ENCODE measurements at regions not wholly inside any gene's neighbourhood (a gene's known extent, or its start where the extent isn't known, plus 50 kb on each side); places are given as distances from the start of the nearest gene placed in this dataset.

- Histone ChIP-seq H3K9me3 (ENCODE audit: control insufficient read depth, insufficient read depth, low read length) (no peaks in the 10 kb centered on the region), H3K27ac (ENCODE audit: low read length) (no peak overlapping the region), H3K4me1 (ENCODE audit: control insufficient read depth, insufficient read depth, low read length) (no peaks in the 10 kb centered on the region), H3K4me3 (ENCODE audit: low read length) (no peak overlapping the region), H3K36me3 (ENCODE audit: control insufficient read depth, insufficient read depth, low read length) (no peaks in the 10 kb centered on the region), H3K27me3 (ENCODE audit: control insufficient read depth, insufficient read depth, low read length) (no peaks in the 10 kb centered on the region)
- DNase-seq (ENCODE audit: low read depth, low spot score) = no peak
- no CpG with 5 or more reads among the region's 2 CpGs for WGBS (ENCODE audit: insufficient coverage, insufficient read length)
Measured at GRCh38 chr6:141734071-141734840, 398.5 kb upstream of the GJE1 start.

- peaks cover 3% of the 10 kb centered on the region; the same call in 1 of the 2 replicates for H3K4me1 ChIP-seq (ENCODE audit: control insufficient read depth, insufficient read depth, low read length)
- no CpG with 5 or more reads among the region's 2 CpGs for WGBS (ENCODE audit: insufficient coverage, insufficient read length)
- H3K27ac ChIP-seq (ENCODE audit: low read length) = no peak overlapping the region
- H3K36me3 ChIP-seq (ENCODE audit: control insufficient read depth, insufficient read depth, low read length) = no peaks in the 10 kb centered on the region
- H3K4me3 ChIP-seq (ENCODE audit: low read length) = no peak overlapping the region
- no peaks in the 10 kb centered on the region for H3K27me3 ChIP-seq (ENCODE audit: control insufficient read depth, insufficient read depth, low read length)
- DNase-seq (ENCODE audit: low read depth, low spot score) = no peak
- H3K9me3 ChIP-seq (ENCODE audit: control insufficient read depth, insufficient read depth, low read length) = no peaks in the 10 kb centered on the region
Measured at GRCh38 chr6:141729146-141729545, 403.6 kb upstream of the GJE1 start.

GRCh38 chr6:141728330-141728729 is 404.4 kb upstream of the GJE1 start:
- no peaks in the 10 kb centered on the region for H3K36me3 ChIP-seq (ENCODE audit: control insufficient read depth, insufficient read depth, low read length)
- H3K4me3 ChIP-seq (ENCODE audit: low read length) = no peak overlapping the region
- H3K27ac ChIP-seq (ENCODE audit: low read length) = no peak overlapping the region
- no peaks in the 10 kb centered on the region for H3K27me3 ChIP-seq (ENCODE audit: control insufficient read depth, insufficient read depth, low read length)
- no CpG with 5 or more reads among the region's 4 CpGs for WGBS (ENCODE audit: insufficient coverage, insufficient read length)
- H3K9me3 ChIP-seq (ENCODE audit: control insufficient read depth, insufficient read depth, low read length) = no peaks in the 10 kb centered on the region
- H3K4me1 ChIP-seq (ENCODE audit: control insufficient read depth, insufficient read depth, low read length) = peaks cover 3% of the 10 kb centered on the region; the same call in 1 of the 2 replicates
- DNase-seq (ENCODE audit: low read depth, low spot score) = no peak

- no peak for DNase-seq (ENCODE audit: low read depth, low spot score)
- Histone ChIP-seq H3K4me3 (ENCODE audit: low read length) (no peak overlapping the region), H3K9me3 (ENCODE audit: control insufficient read depth, insufficient read depth, low read length) (no peaks in the 10 kb centered on the region), H3K36me3 (ENCODE audit: control insufficient read depth, insufficient read depth, low read length) (no peaks in the 10 kb centered on the region), H3K4me1 (ENCODE audit: control insufficient read depth, insufficient read depth, low read length) (peaks cover 3% of the 10 kb centered on the region; the same call in 1 of the 2 replicates), H3K27ac (ENCODE audit: low read length) (no peak overlapping the region), H3K27me3 (ENCODE audit: control insufficient read depth, insufficient read depth, low read length) (no peaks in the 10 kb centered on the region)
- WGBS (ENCODE audit: insufficient coverage, insufficient read length) = no CpG with 5 or more reads among the region's 3 CpGs
Measured at GRCh38 chr6:141726248-141726647, 406.5 kb upstream of the GJE1 start.

GRCh38 chr6:141724731-141725130 is 408.0 kb upstream of the GJE1 start:
- H3K9me3 ChIP-seq (ENCODE audit: control insufficient read depth, insufficient read depth, low read length) = no peaks in the 10 kb centered on the region
- no peak overlapping the region for H3K4me3 ChIP-seq (ENCODE audit: low read length)
- H3K27me3 ChIP-seq (ENCODE audit: control insufficient read depth, insufficient read depth, low read length) = no peaks in the 10 kb centered on the region
- H3K27ac ChIP-seq (ENCODE audit: low read length) = no peak overlapping the region
- DNase-seq (ENCODE audit: low read depth, low spot score) = no peak
- WGBS (ENCODE audit: insufficient coverage, insufficient read length) = no CpG with 5 or more reads among the region's 1 CpG
- peaks cover 3% of the 10 kb centered on the region; the same call in 1 of the 2 replicates for H3K4me1 ChIP-seq (ENCODE audit: control insufficient read depth, insufficient read depth, low read length)
- no peaks in the 10 kb centered on the region for H3K36me3 ChIP-seq (ENCODE audit: control insufficient read depth, insufficient read depth, low read length)

GRCh38 chr6:141719476-141719875 is 413.2 kb upstream of the GJE1 start:
- H3K9me3 ChIP-seq (ENCODE audit: control insufficient read depth, insufficient read depth, low read length) = no peaks in the 10 kb centered on the region
- H3K4me1 ChIP-seq (ENCODE audit: control insufficient read depth, insufficient read depth, low read length) = no peaks in the 10 kb centered on the region
- no peak for DNase-seq (ENCODE audit: low read depth, low spot score)
- H3K4me3 ChIP-seq (ENCODE audit: low read length) = no peak overlapping the region
- H3K36me3 ChIP-seq (ENCODE audit: control insufficient read depth, insufficient read depth, low read length) = no peaks in the 10 kb centered on the region
- no peak overlapping the region for H3K27ac ChIP-seq (ENCODE audit: low read length)
- H3K27me3 ChIP-seq (ENCODE audit: control insufficient read depth, insufficient read depth, low read length) = no peaks in the 10 kb centered on the region
- WGBS (ENCODE audit: insufficient coverage, insufficient read length) = no CpG with 5 or more reads among the region's 5 CpGs

GRCh38 chr6:141705431-141705830 is 427.3 kb upstream of the GJE1 start:
- Histone ChIP-seq H3K36me3 (ENCODE audit: control insufficient read depth, insufficient read depth, low read length) (no peaks in the 10 kb centered on the region), H3K27ac (ENCODE audit: low read length) (no peak overlapping the region), H3K4me1 (ENCODE audit: control insufficient read depth, insufficient read depth, low read length) (no peaks in the 10 kb centered on the region), H3K4me3 (ENCODE audit: low read length) (no peak overlapping the region), H3K9me3 (ENCODE audit: control insufficient read depth, insufficient read depth, low read length) (no peaks in the 10 kb centered on the region), H3K27me3 (ENCODE audit: control insufficient read depth, insufficient read depth, low read length) (no peaks in the 10 kb centered on the region)
- no CpG with 5 or more reads among the region's 3 CpGs for WGBS (ENCODE audit: insufficient coverage, insufficient read length)
- DNase-seq (ENCODE audit: low read depth, low spot score) = no peak

GRCh38 chr6:141704151-141704550 is 428.6 kb upstream of the GJE1 start:
- Histone ChIP-seq H3K4me1 (ENCODE audit: control insufficient read depth, insufficient read depth, low read length) (no peaks in the 10 kb centered on the region), H3K4me3 (ENCODE audit: low read length) (no peak overlapping the region), H3K27me3 (ENCODE audit: control insufficient read depth, insufficient read depth, low read length) (no peaks in the 10 kb centered on the region), H3K27ac (ENCODE audit: low read length) (no peak overlapping the region), H3K9me3 (ENCODE audit: control insufficient read depth, insufficient read depth, low read length) (no peaks in the 10 kb centered on the region), H3K36me3 (ENCODE audit: control insufficient read depth, insufficient read depth, low read length) (no peaks in the 10 kb centered on the region)
- DNase-seq (ENCODE audit: low read depth, low spot score) = no peak
- no CpG with 5 or more reads among the region's 1 CpG for WGBS (ENCODE audit: insufficient coverage, insufficient read length)

- Histone ChIP-seq H3K27ac (ENCODE audit: low read length) (no peak overlapping the region), H3K4me1 (ENCODE audit: control insufficient read depth, insufficient read depth, low read length) (no peaks in the 10 kb centered on the region), H3K4me3 (ENCODE audit: low read length) (no peak overlapping the region), H3K9me3 (ENCODE audit: control insufficient read depth, insufficient read depth, low read length) (no peaks in the 10 kb centered on the region), H3K27me3 (ENCODE audit: control insufficient read depth, insufficient read depth, low read length) (no peaks in the 10 kb centered on the region), H3K36me3 (ENCODE audit: control insufficient read depth, insufficient read depth, low read length) (no peaks in the 10 kb centered on the region)
- no peak for DNase-seq (ENCODE audit: low read depth, low spot score)
- no CpG with 5 or more reads among the region's 2 CpGs for WGBS (ENCODE audit: insufficient coverage, insufficient read length)
Measured at GRCh38 chr6:141701732-141702131, 431.0 kb upstream of the GJE1 start.

GRCh38 chr6:141700819-141701218 is 431.9 kb upstream of the GJE1 start:
- H3K27ac ChIP-seq (ENCODE audit: low read length) = no peak overlapping the region
- no CpG with 5 or more reads among the region's 2 CpGs for WGBS (ENCODE audit: insufficient coverage, insufficient read length)
- no peak for DNase-seq (ENCODE audit: low read depth, low spot score)

GRCh38 chr6:141688916-141689315 is 443.8 kb upstream of the GJE1 start:
- H3K36me3 ChIP-seq (ENCODE audit: control insufficient read depth, insufficient read depth, low read length) = no peaks in the 10 kb centered on the region
- H3K4me1 ChIP-seq (ENCODE audit: control insufficient read depth, insufficient read depth, low read length) = no peaks in the 10 kb centered on the region
- H3K9me3 ChIP-seq (ENCODE audit: control insufficient read depth, insufficient read depth, low read length) = no peaks in the 10 kb centered on the region
- no peak overlapping the region for H3K27ac ChIP-seq (ENCODE audit: low read length)
- no peak for DNase-seq (ENCODE audit: low read depth, low spot score)
- H3K4me3 ChIP-seq (ENCODE audit: low read length) = no peak overlapping the region
- WGBS (ENCODE audit: insufficient coverage, insufficient read length) = no CpG with 5 or more reads among the region's 2 CpGs
- H3K27me3 ChIP-seq (ENCODE audit: control insufficient read depth, insufficient read depth, low read length) = no peaks in the 10 kb centered on the region

More at GRCh38 chr6:141700819-141701218, 431.9 kb upstream of the GJE1 start:
- Histone ChIP-seq H3K4me3 (ENCODE audit: low read length) (no peak overlapping the region), H3K36me3 (ENCODE audit: control insufficient read depth, insufficient read depth, low read length) (no peaks in the 10 kb centered on the region), H3K9me3 (ENCODE audit: control insufficient read depth, insufficient read depth, low read length) (no peaks in the 10 kb centered on the region), H3K27me3 (ENCODE audit: control insufficient read depth, insufficient read depth, low read length) (no peaks in the 10 kb centered on the region), H3K4me1 (ENCODE audit: control insufficient read depth, insufficient read depth, low read length) (no peaks in the 10 kb centered on the region)

Data from iPS DF 6.9 (cell line).